GM10266 (cell line): ENCODE measurements at regions not wholly inside any gene's neighbourhood (a gene's known extent, or its start where the extent isn't known, plus 50 kb on each side); places are given as distances from the start of the nearest gene placed in this dataset.

Source experiments
- DNase-seq: peaks from one replicate; pipeline ENCODE4 v3.0.0; 2012; ENCODE audit errors: extremely low spot score
- TF ChIP-seq, protein P1 (sequence below): IDR thresholded peaks from 2 replicates; pipeline ENCODE4 v1.5.1; 2012; ENCODE audit warnings: mild to moderate bottlenecking, low read depth; ENCODE audit not compliant: control insufficient read depth, insufficient read depth; ENCODE audit errors: missing control alignments

DNA sequence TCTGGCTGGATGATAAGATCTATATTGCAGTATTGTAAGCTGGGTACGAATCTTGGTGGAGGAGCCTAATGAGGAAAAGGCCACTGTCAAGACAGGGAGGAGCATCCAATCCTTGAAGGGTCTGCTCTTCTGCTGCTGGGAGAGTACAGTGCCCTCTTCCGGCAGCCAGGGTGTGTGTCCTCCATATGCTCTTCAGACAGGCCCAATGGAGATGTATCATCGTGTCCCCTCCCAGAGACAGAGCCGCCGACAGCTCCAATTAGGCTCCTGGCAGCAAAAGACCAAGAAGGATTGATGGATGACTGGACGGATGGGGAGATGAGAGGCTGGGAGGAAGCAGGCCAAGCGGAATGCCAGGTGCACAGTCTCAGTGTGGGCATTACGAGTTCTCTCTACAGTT lies 51.6 kb upstream of the PIWIL1 start:
- no peak for DNase-seq
- TF ChIP-seq, protein P1, sequence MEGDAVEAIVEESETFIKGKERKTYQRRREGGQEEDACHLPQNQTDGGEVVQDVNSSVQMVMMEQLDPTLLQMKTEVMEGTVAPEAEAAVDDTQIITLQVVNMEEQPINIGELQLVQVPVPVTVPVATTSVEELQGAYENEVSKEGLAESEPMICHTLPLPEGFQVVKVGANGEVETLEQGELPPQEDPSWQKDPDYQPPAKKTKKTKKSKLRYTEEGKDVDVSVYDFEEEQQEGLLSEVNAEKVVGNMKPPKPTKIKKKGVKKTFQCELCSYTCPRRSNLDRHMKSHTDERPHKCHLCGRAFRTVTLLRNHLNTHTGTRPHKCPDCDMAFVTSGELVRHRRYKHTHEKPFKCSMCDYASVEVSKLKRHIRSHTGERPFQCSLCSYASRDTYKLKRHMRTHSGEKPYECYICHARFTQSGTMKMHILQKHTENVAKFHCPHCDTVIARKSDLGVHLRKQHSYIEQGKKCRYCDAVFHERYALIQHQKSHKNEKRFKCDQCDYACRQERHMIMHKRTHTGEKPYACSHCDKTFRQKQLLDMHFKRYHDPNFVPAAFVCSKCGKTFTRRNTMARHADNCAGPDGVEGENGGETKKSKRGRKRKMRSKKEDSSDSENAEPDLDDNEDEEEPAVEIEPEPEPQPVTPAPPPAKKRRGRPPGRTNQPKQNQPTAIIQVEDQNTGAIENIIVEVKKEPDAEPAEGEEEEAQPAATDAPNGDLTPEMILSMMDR = no peak

DNA sequence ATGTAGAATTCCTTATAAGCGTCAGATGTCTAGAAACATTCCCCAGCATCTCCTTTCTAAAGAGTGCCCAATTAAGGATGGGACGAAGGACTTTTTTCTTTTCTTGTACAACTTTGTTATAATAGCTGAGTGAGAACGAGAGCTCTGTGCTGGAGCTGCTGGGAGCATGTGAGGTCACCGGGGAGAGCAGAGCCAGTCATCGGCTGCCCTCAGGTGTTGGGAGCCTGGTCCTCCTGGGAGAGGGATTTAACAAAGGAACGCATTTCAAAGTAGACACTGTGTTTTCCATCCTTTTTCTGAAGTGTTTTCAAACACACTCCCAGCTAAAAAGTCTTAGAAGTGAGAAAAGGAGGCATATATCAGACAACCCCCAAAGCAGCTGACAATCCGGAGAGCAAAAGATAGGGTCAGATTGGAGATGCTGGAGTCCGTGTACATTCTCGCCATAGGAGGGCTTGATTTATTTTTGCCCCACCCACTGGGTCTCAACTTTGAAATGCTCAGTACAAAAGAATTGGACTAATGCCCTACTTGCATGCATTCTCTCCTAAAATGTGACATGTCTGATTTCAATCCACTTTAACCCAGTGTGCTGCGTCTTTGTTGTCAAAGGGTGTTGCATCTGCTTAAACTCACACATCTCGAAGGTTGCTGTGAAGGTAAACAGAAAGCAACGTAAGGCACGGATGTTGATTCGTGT lies 50.8 kb upstream of the PIWIL1 start:
- TF ChIP-seq, protein P1 = no peak

More for the DNA sequence above, 50.8 kb upstream of the PIWIL1 start:
- no peak for DNase-seq
